K562 (cell line): ENCODE measurements at regions not wholly inside any gene's neighbourhood (a gene's known extent, or its start where the extent isn't known, plus 50 kb on each side); places are given as distances from the start of the nearest gene placed in this dataset.

ENCODE experiments used
- ATAC-seq: fragments of 200-7000 bp; cut with Tn5 transposase; 3 replicates; pipeline ENCODE4 v1.9.1; 2020; ENCODE audit warnings: moderate library complexity
- BruUV-seq: library from RNA; stranded (reverse); fragments of 400-500 nt; replicated peaks from 2 replicates; lab custom pipeline; 2021; lab: Mats Ljungman, UMichigan
- CTCF ChIA-PET: fragments of 300-600 bp; formaldehyde crosslinking; extraction: SDS; loops from one replicate; lab custom pipeline; 2021; ENCODE audit warnings: low intra/inter-chr PET ratio; lab: Yijun Ruan, JAX
- POLR2A ChIA-PET: fragments of 300-600, 350-650 bp; sonication (Branson Sonifier 250); formaldehyde crosslinking; extraction: SDS; loops from one replicate; lab custom pipeline; 2021; ENCODE audit warnings: antibody characterized with exemption, inconsistent platforms; lab: Yijun Ruan, JAX
- DNase-seq, 4 experiments: peaks; one replicate each; pipeline versions ENCODE4 v3.0.0 to v3.0.0-alpha.2; 2011 to 2018; ENCODE audit warnings: low spot score in 3 of 4, mixed read lengths in 3 of 4; ENCODE audit errors: extremely low read depth in 1 of 4
- FAIRE-seq: peaks from 2 replicates; lab custom pipeline; 2011; peaks lifted over from hg19 to GRCh38; lab: Jason Lieb, UNC
- H2AFZ ChIP-seq: 2 replicates; pipeline ENCODE4 v1.6.0; 2011; ENCODE audit warnings: low read depth, low read length, control low read depth, inconsistent platforms
- H3K27ac ChIP-seq: fragments of 200-600 bp; 3 replicates; pipeline ENCODE4 v1.8.0; 2011; ENCODE audit warnings: low read depth, mild to moderate bottlenecking, control low read depth, inconsistent platforms, low read length, moderate library complexity, mixed read lengths; ENCODE audit errors: extremely low read depth
- H3K27me3 ChIP-seq, 2 experiments: fragments of 300-600 bp in 1 of 2; 2 replicates in 1 of 2; 3 replicates in 1 of 2; pipeline versions ENCODE4 v1.6.0 to v1.8.0; 2011; ENCODE audit warnings: inconsistent platforms in 2 of 2, low read length in 2 of 2, mild to moderate bottlenecking in 1 of 2, mixed read lengths in 1 of 2, moderate library complexity in 1 of 2; ENCODE audit not compliant: control insufficient read depth in 2 of 2, insufficient read depth in 2 of 2
- H3K36me3 ChIP-seq: fragments of 300-600 bp; 3 replicates; pipeline ENCODE4 v1.8.0; 2011; ENCODE audit warnings: mild to moderate bottlenecking, low read length, inconsistent platforms; ENCODE audit not compliant: control insufficient read depth, insufficient read depth
- H3K4me1 ChIP-seq, 2 experiments: fragments of 200-600 bp in 1 of 2; replicated peaks in 1 of 2; 2 replicates in 1 of 2; 3 replicates in 1 of 2; pipeline versions ENCODE4 v1.5.1 to v1.8.0; 2011; ENCODE audit warnings: inconsistent platforms in 2 of 2, low read length in 2 of 2, mild to moderate bottlenecking in 1 of 2, mixed read lengths in 1 of 2, moderate library complexity in 1 of 2; ENCODE audit not compliant: control insufficient read depth in 2 of 2, insufficient read depth in 2 of 2
- H3K4me2 ChIP-seq: 2 replicates; pipeline ENCODE4 v1.6.1; 2011; ENCODE audit warnings: low read length, control low read depth, inconsistent platforms, mixed read lengths; ENCODE audit not compliant: insufficient read depth
- H3K4me3 ChIP-seq: fragments of 200-600 bp; sonication (generic), shearing (Covaris generic); 2 replicates; pipeline ENCODE4 v1.5.1; 2016; ENCODE audit warnings: control low read depth, inconsistent platforms
- H3K79me2 ChIP-seq: fragments of 200-600 bp; 3 replicates; pipeline ENCODE4 v1.8.0; 2011; ENCODE audit warnings: low read length, inconsistent platforms; ENCODE audit not compliant: control insufficient read depth, insufficient read depth
- H3K9ac ChIP-seq, 2 experiments: 2 replicates each; pipeline versions ENCODE4 v1.6.0 to v1.6.1; 2011; ENCODE audit warnings: low read depth in 2 of 2, low read length in 2 of 2, control low read depth in 1 of 2, inconsistent platforms in 1 of 2, mild to moderate bottlenecking in 1 of 2, mixed read lengths in 1 of 2; ENCODE audit not compliant: insufficient read depth in 1 of 2
- H3K9me1 ChIP-seq: one replicate; pipeline ENCODE4 v1.6.0; 2011; ENCODE audit warnings: inconsistent platforms, mild to moderate bottlenecking, low read length, moderate library complexity; ENCODE audit not compliant: control insufficient read depth, insufficient read depth
- H3K9me3 ChIP-seq: replicated peaks from 2 replicates; pipeline ENCODE4 v1.5.1; 2011; ENCODE audit warnings: low read depth, low read length, inconsistent platforms; ENCODE audit not compliant: control insufficient read depth, insufficient read depth
- H4K20me1 ChIP-seq: replicated peaks from 2 replicates; pipeline ENCODE4 v1.6.1; 2011; ENCODE audit warnings: low read length, inconsistent platforms, mixed read lengths; ENCODE audit not compliant: control insufficient read depth, insufficient read depth
- ARID2 ChIP-seq: fragments of 450-650 bp; IDR thresholded peaks from 2 replicates; pipeline ENCODE4 v1.6.1; 2017; ENCODE audit warnings: antibody characterized with exemption, mild to moderate bottlenecking
- CBX2 ChIP-seq: fragments of 200-600 bp; sonication (generic); IDR thresholded peaks from one replicate; pipeline ENCODE4 v1.6.1; 2012; ENCODE audit warnings: mild to moderate bottlenecking, low read length, inconsistent platforms; ENCODE audit not compliant: insufficient read depth, poor library complexity, severe bottlenecking
- CHAMP1 ChIP-seq: fragments of 450-650 bp; IDR thresholded peaks from 2 replicates; pipeline ENCODE4 v1.6.1; 2016; ENCODE audit warnings: mild to moderate bottlenecking
- E4F1 ChIP-seq: fragments of 250-450 bp; sonication (Bioruptor Pico); IDR thresholded peaks from 2 replicates; pipeline ENCODE4 v1.5.0; 2021; ENCODE audit warnings: mild to moderate bottlenecking, borderline replicate concordance
- NR2F6 ChIP-seq: fragments of 450-650 bp; formaldehyde crosslinking; IDR thresholded peaks from 2 replicates; pipeline ENCODE4 v1.4.0; 2020; ENCODE audit warnings: mild to moderate bottlenecking
- NRF1 ChIP-seq, 2 experiments: fragments of 450-650 bp; IDR thresholded peaks in 1 of 2; conservative IDR thresholded peaks in 1 of 2; 2 replicates each; pipeline ENCODE4 v1.6.1; 2014; ENCODE audit warnings: mild to moderate bottlenecking in 2 of 2
- RBFOX2 ChIP-seq: fragments of 200-400 bp; formaldehyde crosslinking; IDR thresholded peaks from 2 replicates; pipeline ENCODE4 v1.6.1; 2017; ENCODE audit warnings: low read depth, mild to moderate bottlenecking, low read length, moderate library complexity
- YY1 ChIP-seq, 3 experiments: IDR thresholded peaks; 2 replicates each; pipeline ENCODE4 v1.6.1; 2011; ENCODE audit warnings: low read length in 2 of 3, mild to moderate bottlenecking in 2 of 3, moderate library complexity in 2 of 3, borderline replicate concordance in 1 of 3, control low read depth in 1 of 3, low read depth in 1 of 3; ENCODE audit not compliant: insufficient read depth in 3 of 3, insufficient replicate concordance in 2 of 3, control insufficient read depth in 1 of 3, insufficient read length in 1 of 3; ENCODE audit errors: extremely low read depth in 1 of 3
- ZBTB33 ChIP-seq: sonication (generic); formaldehyde crosslinking; IDR thresholded peaks from 2 replicates; pipeline ENCODE4 v1.8.1; 2023; ENCODE audit warnings: mild to moderate bottlenecking, missing genetic modification reagents
- ZKSCAN1 ChIP-seq: fragments of 150-350 bp; IDR thresholded peaks from 2 replicates; pipeline ENCODE4 v1.6.1; 2016; ENCODE audit warnings: low read depth, low read length
- WGBS: fragments of 100-300 bp; shearing (Covaris generic); methylation state at CpG from one replicate; pipeline ENCODE4 v1.1.6; 2016; ENCODE audit warnings: low coverage, mixed read lengths; ENCODE audit not compliant: insufficient coverage; ENCODE audit errors: missing lambda C conversion rate; 5-methylcytosine and 5-hydroxymethylcytosine counted together
- in situ Hi-C: fragments of 300-500 bp; cut with MboI; formaldehyde crosslinking; loops from 4 replicates; pipeline ENCODE4 v1.15.0; 2018; ENCODE audit warnings: inconsistent platforms, mixed read lengths
- intact Hi-C: fragments of 100-400 bp; cut with micrococcal nuclease; formaldehyde crosslinking; loops from 2 replicates; pipeline ENCODE4 v1.14.2; 2022

GRCh38 chrX:80335062-80335830 is 85.0 kb upstream of the TENT5D start:
- FAIRE-seq (no peak), ATAC-seq (peak; percentile 63; the same call in 2 of the 3 replicates), DNase-seq (peak in 3 of 4 experiments; percentile 4 to 42 (median 6))
- no peak overlapping the region for H3K27ac ChIP-seq
- H3K9me3 ChIP-seq = 0 out of 2 replicates have a peak, but pooled peaks cover 2% of the 10 kb centered on the region
- intact Hi-C loops = no loop called here
- POLR2A ChIA-PET = interaction anchor here (0.7 kb wide), 1 partner anchor 216 kb away, joined by 3 read pairs; no protein-coding TSS in a partner anchor
- WGBS = 71% methylated on average over 20 of the region's 38 CpGs
- no peaks in the 10 kb centered on the region for H3K27me3 ChIP-seq
- CTCF ChIA-PET = no interaction called here
- TF ChIP-seq CBX2 (no peak), ZKSCAN1 (no peak), NRF1 (conservative IDR thresholded peaks at IDR 0.05 in 1 of 2, IDR thresholded peaks at IDR 0.05 in 1 of 2) (peak in 1 of 2 experiments; percentile 24; a peak in 2 of 4 replicates), YY1 (IDR thresholded peaks at IDR 0.05; ENCODE audit: borderline replicate concordance in 1 of 3, control insufficient read depth in 1 of 3, extremely low read depth in 1 of 3, insufficient read depth in 3 of 3, insufficient read length in 1 of 3, insufficient replicate concordance in 2 of 3, low read depth in 1 of 3, low read length in 2 of 3) (peak in 2 of 3 experiments; percentile 45 to 79), RBFOX2 (0 out of 2 replicates have a peak, but pooled peaks have one; percentile 19), E4F1 (CRISPR knock-in tag) (no peak), ZBTB33 (CRISPR knock-in tag) (peak; percentile 54; the same call in 1 of the 2 replicates), ARID2 (no peak), NR2F6 (CRISPR knock-in tag) (no peak), CHAMP1 (peak; percentile 72; the same call in 1 of the 2 replicates)
- H3K4me2 ChIP-seq = no peak overlapping the region
- no peak overlapping the region for H3K9ac ChIP-seq
- no TSS peak for BruUV-seq
- no peak overlapping the region for H3K4me3 ChIP-seq
- H3K4me1 ChIP-seq = no peaks in the 10 kb centered on the region
- no peak overlapping the region for H2AFZ ChIP-seq
- no peaks in the 10 kb centered on the region for H3K9me1 ChIP-seq
- H4K20me1 ChIP-seq = no peaks in the 10 kb centered on the region
- in situ Hi-C loops = no loop called here
- no peaks in the 10 kb centered on the region for H3K36me3 ChIP-seq
- no peaks in the 10 kb centered on the region for H3K79me2 ChIP-seq
